ENCODE measurements at regions not wholly inside any gene's neighbourhood (a gene's known extent, or its start where the extent isn't known, plus 50 kb on each side); places are given as distances from the start of the nearest gene placed in this dataset.

- H3K4me3 ChIP-seq (ENCODE audit: low read depth, low read length) = no peak overlapping the region
- in situ Hi-C loops (cut with HindIII; ENCODE audit: low sequenced_read_pairs) = no loop called here
- TF ChIP-seq CTCF (IDR thresholded peaks at IDR 0.05; ENCODE audit: low read depth, low read length) = no peak
- DNase-seq (ENCODE audit: low read depth, low spot score) = no peak
Measured at GRCh38 chr16:80120899-80121521, 419.8 kb upstream of the DYNLRB2 start.

DNA sequence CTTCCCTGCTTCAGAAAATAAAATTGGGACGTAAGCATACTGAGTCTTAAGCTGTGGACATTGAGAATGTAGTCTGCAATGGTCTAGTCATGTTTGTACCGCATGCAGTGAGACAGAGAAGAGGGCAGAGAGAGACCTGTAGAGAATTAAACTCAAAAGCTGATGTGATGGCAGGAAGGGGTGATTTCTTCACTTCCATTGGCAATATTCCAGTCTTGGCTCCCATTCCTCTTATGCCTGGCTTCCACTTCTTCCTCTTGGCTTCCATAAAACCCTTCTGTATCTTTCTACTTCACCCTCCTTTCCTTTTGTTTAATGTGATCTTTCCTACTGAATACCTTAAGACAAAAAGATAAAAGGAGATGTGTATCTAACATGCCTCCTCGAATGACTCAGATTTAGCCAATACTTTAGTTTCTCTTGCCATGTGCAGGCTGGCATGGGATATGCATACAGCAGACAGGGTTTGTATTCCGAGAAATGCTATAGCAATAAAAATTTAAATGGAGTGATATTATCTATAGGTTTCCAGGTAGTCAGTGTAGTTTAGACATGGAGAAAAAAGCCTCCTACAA is 423.1 kb upstream of the DYNLRB2 start:
- TF ChIP-seq CTCF (IDR thresholded peaks at IDR 0.05; ENCODE audit: low read depth, low read length) = no peak
- no peak for DNase-seq (ENCODE audit: low read depth, low spot score)
- in situ Hi-C loops (cut with HindIII; ENCODE audit: low sequenced_read_pairs) = no loop called here
- H3K4me3 ChIP-seq (ENCODE audit: low read depth, low read length) = no peak overlapping the region

DNA sequence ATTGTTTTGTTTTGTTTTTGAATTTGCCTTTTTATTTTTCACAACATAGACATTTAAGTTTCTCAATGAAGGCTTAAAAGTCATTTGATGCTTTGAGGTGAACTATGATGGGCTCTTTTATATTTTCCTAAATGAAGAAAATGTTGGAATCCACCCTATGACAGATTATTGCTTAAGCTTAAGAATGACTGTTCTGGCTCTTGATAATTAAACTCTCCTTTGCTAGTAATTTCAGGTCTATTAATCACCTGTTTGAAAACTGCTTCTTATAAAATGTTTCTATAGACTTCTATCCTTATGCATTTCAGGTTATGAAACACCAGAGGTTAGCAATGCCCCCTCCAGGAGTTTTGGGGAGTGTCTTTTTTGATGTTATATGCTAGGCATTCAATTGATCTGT is 424.1 kb upstream of the DYNLRB2 start:
- H3K4me3 ChIP-seq (ENCODE audit: low read depth, low read length) = no peak overlapping the region
- no peak for DNase-seq (ENCODE audit: low read depth, low spot score)
- in situ Hi-C loops (cut with HindIII; ENCODE audit: low sequenced_read_pairs) = no loop called here
- no peak for TF ChIP-seq CTCF (IDR thresholded peaks at IDR 0.05; ENCODE audit: low read depth, low read length)

GRCh38 chr16:80114699-80115098 is 426.1 kb upstream of the DYNLRB2 start:
- no peak for TF ChIP-seq CTCF (IDR thresholded peaks at IDR 0.05; ENCODE audit: low read depth, low read length)
- DNase-seq (ENCODE audit: low read depth, low spot score) = no peak
- H3K4me3 ChIP-seq (ENCODE audit: low read depth, low read length) = no peak overlapping the region
- in situ Hi-C loops (cut with HindIII; ENCODE audit: low sequenced_read_pairs) = no loop called here

DNA sequence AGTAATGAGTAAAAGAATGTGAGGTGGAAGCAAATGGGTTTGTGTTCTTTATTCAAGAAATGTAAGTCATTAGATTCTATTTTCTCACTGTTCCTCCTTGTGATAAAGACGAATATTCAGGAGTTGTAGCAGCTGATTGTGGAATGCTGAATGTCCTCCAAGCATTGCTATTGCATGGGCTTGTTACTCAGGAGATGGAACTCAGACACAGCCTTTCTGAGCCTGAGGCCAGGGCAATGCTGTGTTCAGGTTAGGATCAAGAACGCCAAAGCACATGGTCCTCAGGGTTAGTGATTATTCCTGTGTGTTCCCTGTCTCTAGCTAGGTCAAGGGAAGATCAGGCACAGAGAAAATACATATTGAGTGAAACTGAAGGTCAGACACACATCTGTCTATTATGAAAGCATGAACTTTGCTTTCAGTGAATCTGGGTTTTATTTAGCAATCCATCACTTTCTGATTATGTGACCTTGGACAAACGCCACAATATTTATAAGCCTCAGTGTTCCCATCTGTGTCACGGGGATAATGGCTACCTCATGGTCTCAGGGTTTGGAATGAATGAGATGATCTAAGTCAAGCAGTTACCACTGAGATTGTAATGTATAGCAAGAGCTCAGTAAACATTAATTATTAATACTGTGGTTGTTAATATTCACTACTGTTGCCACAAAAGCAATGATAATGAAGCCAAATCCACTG is 426.8 kb upstream of the DYNLRB2 start:
- no peak for DNase-seq (ENCODE audit: low read depth, low spot score)
- in situ Hi-C loops (cut with HindIII; ENCODE audit: low sequenced_read_pairs) = no loop called here
- TF ChIP-seq CTCF (IDR thresholded peaks at IDR 0.05; ENCODE audit: low read depth, low read length) = no peak
- no peak overlapping the region for H3K4me3 ChIP-seq (ENCODE audit: low read depth, low read length)

GRCh38 chr16:80109581-80109980 is 431.2 kb upstream of the DYNLRB2 start:
- no peak for DNase-seq (ENCODE audit: low read depth, low spot score)
- no peak for TF ChIP-seq CTCF (IDR thresholded peaks at IDR 0.05; ENCODE audit: low read depth, low read length)
- H3K4me3 ChIP-seq (ENCODE audit: low read depth, low read length) = no peak overlapping the region
- in situ Hi-C loops (cut with HindIII; ENCODE audit: low sequenced_read_pairs) = no loop called here
